SW480 (cell line): ENCODE measurements at regions not wholly inside any gene's neighbourhood (a gene's known extent, or its start where the extent isn't known, plus 50 kb on each side); places are given as distances from the start of the nearest gene placed in this dataset.
"Not testable (repeated sequence)": the region's sequence is repeated elsewhere in the genome, so short reads cannot be mapped to it uniquely, and the experiment has no call there.

Experiments
- DNase-seq: peaks from one replicate; pipeline ENCODE4 v3.0.0-alpha.2; 2016; ENCODE audit warnings: low spot score

DNA sequence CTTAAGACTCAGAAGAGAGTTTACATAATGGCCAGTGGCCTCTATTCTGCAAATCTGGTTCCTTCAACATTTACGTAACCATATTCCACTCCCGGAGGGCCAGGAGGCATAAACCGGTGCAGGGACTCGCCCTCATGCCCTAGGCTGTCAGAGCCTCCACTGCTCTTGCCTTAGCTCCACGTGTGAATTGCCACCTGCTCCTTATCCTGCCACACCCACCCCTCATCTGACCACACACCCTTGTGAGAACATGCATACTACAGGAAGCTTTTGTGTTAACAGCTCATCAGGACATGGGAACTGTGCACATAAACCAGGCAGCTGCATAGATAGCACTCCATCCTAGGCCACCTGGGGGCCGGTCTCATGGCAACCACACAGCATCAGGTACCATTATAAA lies 146.7 kb upstream of the PFKP start:
- DNase-seq: no peak

DNA sequence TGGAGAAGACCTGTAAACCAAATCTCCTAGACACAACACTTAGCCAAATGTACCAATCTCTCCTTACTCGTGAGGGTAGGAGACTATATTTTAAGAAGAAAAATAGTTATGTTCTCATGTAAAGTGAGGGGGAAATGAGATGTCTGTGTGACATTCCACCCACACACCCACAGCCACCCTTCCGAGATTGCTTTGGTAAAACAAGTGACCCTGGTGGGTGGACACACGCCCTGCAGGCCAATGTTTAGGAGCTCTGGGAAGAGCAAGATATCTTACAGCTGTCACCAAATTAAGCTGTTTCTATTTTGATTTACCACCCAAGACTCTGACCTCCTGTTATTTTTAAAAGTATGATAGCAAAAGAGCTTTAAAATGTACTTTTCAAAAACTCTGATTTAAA lies 147.2 kb upstream of the PFKP start:
- DNase-seq: no peak

DNA sequence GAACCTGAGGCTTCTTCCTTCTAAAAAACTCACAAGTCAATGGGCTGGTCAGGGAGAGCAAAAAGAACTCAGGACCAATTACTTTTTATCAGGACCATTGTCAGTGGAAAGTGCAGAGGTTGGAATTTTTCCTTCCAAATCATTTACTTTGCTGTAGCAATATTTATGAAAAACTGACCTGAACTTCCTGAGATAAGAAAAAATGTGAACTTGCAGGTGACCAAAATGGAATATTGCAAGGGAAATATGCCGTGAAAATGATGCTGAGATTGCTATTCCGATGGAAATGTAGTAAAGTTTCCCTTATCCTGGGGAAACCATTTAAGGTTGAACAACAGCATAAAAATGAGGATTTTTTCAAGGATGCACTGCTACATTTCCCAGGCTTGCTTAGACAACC lies 148.3 kb upstream of the PFKP start:
- DNase-seq: no peak

DNA sequence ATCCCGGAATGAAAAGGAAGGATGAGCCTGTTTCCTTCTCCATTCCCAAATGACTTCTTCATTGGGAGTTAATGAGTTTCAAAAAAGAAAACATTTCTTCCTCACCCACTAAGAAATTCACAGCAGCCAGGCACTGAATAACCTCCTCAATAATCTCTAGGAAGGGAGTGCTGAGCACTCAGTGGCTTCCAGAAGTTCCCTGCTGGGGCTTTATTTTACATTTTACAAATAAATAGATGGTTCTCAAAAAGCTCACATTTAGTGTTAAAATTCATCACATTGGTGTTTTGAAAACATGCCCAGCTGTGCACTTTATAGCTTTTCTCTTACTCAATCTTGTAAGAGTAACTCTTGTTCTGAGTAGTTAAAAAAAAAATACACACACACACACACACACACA lies 148.9 kb upstream of the PFKP start:
- no peak for DNase-seq

DNA sequence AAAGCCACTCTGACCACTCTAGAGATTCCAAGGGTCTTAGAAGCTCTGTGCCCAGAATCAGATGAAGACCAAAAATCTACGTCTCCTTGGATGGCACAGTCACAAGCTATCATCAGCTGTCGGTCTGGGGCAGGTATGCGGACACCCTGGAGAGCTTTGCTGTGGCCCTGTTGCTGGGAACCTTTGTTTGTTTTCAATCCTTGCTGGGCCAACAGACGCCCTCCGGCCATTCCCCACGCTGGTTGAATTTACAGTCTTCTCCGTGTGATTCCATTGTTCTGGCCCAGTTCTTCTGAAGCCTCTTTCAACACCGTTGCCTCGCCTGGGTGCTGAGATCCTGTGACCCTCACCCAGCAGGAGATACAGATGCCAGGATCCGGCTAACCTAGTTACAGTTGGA lies 149.4 kb upstream of the PFKP start:
- no peak for DNase-seq

DNA sequence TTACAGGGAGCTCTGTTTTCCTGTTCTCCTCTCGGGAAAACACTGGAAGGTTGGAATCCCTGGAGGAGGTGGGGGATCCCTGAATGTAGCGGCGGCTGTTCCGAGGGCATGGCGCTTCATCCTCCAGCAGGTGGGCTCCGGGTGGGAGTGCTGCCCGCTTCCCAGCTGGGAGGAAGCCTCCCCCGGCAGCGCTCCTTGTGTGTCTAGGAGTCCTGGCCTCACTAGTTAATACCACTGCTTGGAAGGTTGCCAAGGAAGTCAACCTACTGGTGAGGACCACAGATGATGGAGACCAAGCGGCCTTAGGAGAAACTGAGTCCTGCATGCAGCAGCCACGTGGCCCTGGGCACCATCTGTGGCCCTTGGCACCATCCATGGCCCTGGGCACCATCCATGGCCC lies 151.9 kb upstream of the PFKP start:
- DNase-seq: no peak

DNA sequence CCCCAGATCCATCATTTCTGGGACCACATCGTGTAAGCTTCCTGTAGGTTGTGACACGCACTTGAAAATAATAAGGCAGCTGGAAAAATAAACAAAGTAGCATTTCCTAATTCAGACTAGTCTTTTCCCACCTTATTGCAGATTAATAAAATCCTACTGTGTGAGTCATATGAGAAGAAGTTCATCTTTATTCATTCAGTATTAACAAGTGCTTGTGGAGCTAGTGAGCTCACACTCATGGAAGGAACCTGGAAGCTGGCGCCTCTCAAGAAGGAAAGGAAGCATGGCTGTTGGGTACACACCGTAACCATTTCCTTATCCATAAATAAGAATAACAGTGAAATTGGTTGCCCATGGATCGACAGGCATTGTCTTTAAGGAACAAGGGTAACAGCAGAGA lies 152.6 kb upstream of the PFKP start:
- no peak for DNase-seq

DNA sequence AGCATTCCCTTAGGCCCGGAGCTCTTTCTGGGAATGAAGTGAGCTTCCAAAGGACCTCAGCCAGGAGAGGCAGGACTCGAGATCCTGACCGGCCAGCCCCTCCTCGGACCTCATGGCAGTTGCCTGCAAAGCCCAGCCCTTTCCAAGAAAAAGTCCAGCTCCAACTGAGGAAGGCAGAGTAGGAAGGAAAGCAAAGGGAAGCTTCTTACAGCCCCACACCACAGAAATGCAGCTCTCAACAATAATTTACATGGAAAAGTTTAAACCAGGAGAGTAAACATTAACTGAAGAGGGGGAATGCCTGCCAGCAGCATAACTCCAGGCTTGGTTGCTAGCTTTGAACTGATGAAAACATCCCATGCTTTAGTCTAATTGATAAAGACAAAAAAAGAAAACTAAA lies 153.9 kb upstream of the PFKP start:
- DNase-seq: no peak

DNA sequence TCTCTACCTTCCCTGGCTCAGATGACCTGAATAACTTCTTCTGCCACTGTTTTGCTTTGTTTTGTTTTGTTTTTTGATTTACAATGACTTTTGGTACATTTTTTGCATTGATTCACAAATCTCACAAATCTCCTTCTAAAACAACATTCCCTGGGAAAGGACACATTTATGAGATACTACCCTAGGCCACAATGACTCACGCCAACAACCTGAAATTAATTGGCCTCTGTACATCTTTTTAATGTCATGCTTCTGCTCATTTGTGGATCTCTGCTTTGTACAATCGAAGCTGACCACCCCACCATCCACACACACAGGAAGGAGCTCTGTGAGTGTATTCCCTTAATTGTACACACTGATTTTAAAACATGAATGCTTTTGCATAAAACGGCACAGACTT lies 156.7 kb upstream of the PFKP start:
- no peak for DNase-seq

DNA sequence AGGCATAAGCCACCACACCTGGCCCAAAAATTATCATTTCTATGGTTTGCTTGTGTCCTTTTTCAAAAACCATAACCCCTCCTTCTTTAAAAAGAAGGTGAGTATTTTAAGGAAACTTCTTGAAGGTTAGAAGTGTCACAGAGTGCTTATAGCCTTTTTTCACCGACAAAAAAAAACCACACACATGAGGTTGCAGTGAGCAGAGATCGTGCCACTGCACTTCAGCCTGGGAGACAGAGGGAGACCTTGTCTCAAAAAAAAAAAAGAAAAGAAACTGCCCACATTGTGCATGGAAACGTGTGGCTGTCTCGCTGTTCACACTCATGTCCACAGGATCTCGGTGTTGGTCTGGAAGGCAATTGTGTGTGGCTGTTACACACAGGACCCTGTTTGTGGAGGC lies 157.4 kb upstream of the PFKP start:
- DNase-seq: no peak

DNA sequence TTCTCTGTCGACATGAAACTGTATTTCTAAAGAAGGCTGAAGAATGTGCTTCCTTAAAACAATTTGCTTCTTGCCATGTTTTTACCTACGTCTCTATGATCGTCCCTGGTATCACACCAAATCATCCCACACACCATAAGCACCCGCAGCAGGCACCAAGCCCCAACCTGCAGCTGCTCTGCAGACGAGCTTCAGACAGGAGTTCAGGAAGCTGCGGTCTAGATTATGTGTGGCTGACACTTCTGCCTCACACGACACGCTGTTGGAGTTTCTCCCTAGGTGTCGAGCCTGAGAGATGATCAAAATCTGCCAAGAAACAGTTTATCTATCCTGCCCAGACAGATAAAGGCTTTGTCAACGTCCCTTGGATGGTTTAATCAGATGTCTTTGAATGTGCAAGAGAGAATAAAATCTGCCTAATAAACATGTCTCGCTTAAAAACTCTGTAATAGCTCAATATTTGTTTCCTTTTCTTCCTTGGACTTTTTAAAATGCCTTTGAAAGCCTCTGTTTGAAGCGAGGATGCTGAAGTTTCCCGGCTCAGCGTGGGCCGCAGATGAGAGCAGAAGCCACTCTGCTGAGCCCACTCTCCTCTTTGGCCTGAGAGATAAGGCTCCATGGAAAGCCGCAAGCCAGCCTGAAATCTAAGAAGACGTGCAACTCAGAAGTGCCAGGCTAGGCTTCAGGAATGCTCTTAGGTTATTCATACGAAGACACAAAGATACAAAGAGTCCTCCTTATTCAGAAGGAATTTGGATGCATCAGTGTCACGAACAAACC lies 158.3 kb upstream of the PFKP start:
- no peak for DNase-seq

DNA sequence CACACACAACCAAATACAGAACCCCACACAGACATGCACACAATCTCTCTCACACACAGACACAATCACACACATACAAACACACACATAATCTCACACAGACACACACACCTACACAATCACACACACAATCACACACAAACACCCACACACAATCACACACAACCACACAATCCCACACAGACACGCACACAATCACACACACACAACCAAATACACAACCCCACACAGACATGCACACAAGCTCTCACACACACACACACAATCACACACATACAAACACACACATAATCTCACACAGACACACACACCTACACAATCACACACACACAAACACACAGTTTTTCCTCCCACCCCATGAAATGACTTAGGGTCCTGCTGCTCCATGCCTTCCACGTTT lies 160.4 kb upstream of the PFKP start:
- DNase-seq: no peak

DNA sequence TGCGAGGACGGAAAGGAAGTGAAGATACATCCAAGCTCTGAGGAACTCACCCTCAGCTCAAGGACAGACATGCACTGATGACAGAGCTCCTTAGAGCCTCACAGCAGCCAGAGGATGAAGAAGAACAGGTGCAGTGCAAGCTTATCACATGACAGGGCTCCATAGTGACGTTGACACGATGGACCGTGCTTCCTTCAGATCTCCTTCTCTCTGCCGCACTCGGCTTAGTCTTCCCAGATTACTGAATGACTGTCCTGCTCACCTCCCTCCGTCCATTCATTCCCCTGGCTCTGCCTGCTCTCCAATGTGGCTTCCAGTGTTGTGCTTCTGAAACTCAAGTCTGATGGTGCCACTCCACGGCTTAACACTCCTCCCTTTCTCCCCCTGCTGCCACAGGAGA lies 161.5 kb upstream of the PFKP start:
- DNase-seq: no peak

DNA sequence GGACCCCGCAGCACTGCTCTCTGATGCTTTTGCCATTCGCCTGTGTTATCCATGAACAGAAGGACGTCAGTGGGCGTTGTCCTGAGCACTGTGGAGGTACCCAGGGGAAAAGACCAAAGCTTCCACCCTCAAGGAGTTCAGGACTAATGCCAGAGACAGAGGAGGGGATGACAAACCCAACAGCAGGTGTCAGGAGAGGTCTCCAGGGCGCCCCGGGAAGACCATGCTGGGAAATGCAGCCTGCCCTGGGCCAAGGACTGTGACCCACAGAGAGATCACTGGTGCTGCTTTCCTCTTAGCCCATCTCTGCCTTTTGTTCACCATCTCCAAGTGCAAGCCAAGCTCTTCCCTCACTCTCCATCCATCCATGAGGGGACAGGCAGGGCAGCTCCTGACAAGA lies 166.8 kb upstream of the PFKP start:
- no peak for DNase-seq

DNA sequence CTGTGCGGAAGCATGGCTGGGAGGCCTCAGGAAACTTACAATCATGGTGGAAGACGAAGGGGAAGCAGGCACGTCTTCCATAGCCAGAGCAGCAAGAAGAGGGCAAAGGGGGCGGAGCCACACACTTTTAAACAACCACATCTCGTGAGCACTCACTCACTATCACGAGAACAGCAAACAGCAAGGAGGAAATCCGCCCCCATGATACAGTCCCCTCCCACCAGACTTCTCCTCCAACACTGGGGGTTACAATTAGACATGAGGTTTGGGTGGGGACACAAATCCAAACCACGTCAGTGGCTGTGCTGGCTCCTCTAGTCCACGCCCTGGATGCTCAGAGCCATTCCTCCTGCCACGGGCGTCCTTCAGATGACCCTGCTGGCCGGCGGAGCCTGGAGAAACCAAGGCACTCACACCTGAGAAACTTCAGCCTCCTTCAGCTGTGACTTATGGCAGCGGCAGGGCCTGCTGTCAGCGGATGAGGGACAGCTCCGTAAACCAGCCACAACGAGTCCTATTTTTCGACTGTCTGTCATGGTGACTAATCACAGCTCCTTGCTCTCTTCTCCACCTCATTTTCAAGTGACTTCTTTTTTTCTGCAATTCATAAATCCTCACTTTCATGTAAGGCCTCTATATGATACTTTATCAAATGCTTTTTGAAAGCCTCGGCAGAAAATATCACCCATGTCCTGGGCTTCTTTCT lies 167.9 kb upstream of the PFKP start:
- no peak for DNase-seq

DNA sequence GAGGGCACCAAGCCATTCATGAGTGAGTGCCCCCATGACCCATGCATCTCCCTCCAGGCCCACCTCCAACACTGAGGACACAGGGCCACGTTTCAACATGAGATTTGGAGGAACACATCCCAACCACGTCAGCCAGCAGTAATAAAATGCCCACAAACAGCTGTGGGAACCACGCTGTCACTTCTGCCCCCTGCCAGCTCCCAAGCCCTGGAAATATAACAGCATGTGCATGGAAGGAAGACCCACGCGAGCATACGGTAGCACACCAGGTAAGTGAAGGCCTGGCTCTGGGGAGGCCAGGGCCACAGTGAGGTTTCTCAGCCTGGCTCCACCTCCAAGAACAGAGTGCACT lies 168.9 kb upstream of the PFKP start:
- no peak for DNase-seq

DNA sequence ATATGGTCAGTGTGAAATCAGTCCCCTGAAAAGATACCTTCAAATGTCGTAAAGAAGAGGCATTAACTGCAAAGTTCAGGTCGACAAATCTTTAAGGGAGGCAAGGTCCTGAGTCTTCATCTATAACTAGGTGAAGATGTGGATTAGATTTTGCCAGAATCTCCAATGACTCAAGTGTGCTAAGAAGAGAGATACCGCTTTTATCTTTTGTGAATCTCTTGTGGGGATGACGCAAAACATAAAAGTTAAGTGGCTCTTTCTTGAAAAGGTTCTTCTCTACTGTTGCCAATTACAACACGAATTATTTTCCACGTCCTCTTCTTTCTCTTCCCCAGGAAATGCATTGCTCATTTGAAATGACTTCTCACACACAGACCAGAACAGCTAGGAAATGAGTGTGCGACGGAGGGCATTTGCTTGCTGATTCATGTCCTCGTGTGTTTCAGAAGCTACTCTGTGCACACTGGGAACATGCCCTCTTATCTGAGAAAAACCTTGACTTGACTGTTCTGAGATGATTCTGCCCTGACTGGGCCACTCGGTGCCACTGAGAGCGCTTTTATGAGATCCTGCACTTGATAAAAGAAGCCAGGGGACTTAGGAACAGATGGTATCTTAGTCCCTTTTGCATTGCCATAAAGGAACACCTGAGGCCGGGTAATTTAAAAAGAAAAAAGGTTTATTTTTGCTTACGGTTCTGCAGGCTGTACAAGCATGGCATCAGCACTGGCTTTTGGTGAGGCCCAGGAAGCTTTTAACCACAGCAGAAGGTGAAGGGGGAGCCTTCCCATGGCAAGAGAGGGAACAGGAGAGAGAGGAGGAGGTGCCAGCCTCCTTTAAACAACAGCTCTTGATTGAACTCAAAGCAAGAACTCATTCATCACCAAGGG lies 169.5 kb upstream of the PFKP start:
- no peak for DNase-seq

DNA sequence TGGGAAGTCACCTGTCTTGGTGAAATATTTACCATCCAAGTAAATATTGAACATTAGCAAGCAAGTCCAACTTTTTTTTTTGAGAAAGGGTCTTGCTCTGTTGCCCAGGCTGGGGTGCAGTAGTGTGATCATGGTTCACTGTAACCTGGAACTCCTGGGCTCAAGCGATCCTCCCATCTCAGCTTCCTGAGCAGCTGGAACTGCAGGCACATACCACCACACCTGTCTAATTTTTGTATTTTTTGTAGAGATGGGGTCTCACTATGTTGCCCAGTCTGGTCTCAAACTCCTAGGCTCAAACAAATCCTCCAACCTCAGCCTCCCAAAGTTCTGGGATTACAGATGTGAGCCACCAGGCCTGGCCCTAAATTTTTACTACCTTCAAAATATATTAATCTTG lies 171.0 kb upstream of the PFKP start:
- not testable (repeated sequence) for DNase-seq

DNA sequence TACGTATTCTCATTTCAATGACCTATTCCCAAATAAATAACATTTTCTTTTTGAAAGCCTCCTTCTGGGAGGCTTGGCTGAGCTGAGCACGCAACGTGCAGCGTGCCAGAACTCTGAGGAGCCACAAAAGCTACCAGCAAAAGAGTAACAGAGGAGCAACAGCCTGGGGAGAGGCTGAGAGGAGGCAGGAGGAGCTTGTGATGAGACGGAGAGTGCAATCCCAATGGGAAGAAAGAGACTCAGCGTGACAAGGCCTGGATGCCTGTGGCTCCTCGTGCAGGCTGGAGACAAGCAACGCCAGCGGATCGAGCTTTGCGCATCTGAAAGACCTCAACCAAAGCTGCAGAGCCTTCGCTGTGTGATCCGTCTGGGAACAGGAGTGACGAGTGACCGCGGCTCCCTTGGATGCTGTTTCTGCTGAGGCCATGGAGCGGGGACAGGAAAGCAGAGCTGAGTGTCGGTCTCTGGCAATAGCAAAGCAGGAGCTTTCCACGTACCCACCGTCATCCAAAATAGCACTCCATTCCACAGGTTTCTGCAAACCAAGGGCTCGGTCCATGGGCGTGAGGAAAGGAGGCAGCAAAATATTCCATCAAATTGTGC lies 171.7 kb upstream of the PFKP start:
- DNase-seq: no peak

DNA sequence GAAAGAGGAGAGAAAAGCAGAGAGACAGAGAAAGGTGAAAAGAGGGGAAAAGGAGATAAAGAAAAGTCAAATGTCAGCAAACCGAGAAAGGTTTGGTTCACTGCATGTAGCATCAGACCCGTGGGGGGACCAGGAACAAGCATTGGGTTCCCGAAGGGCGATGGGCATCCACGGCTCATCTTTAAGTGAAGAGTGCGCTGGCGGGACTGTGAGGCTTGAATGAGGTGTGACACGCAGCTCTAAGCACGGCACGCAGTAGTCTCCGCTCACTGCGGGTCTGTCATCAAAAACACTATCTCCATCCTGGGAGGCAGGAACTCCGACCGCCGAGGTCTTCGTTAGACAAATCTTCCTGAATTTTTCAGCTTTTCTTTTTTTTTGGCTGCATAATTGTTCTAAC lies 173.4 kb upstream of the PFKP start:
- no peak for DNase-seq

DNA sequence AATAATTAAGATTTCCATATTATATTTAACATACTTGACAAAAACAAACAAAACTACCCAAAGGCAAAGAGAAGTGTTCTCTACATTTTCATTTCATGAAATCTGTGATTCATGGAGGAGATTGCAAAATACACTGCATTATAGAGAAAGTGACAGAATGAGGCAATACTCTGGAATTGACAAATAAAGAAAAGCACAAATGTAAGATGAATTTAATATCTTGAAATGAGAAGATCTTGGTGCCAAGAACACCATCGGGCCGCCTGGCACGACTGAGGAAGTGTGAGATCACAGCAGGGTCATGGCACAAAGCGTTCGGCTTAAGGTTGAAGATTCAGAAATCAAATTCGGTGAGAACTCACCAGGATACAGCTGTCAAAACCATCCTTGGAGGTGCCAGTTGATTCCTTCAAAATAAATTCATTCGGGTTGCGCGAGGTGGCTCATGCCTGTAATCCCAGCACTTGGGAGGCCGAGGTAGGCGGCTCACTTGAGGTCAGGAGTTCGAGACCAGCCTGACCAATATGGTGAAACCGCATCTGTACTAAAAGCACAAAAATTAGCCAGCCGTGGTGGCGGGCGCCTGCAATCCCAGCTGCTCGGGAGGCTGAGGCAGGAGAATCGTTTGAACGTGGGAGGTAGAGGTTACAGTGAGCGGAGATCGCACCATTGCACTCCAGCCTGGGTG lies 174.0 kb upstream of the PFKP start:
- no peak for DNase-seq

DNA sequence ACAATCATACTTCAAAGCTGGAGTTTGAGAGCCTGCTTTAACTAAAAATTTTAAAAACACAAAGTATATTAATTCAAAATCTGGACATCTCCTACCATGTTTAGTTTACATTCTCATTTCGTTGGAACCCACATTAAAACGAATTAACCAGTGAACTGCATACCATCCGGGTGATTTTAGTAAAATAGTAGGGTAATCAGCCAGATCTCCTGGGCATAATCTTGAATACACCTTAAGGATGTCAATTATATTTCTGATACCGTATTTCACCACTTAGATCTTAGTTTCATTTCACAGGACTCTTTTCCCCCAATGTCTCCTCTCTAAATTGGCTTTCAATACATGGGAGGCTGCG lies 175.6 kb upstream of the PFKP start:
- no peak for DNase-seq
